ENCODE measurements at regions not wholly inside any gene's neighbourhood (a gene's known extent, or its start where the extent isn't known, plus 50 kb on each side); places are given as distances from the start of the nearest gene placed in this dataset.

DNA sequence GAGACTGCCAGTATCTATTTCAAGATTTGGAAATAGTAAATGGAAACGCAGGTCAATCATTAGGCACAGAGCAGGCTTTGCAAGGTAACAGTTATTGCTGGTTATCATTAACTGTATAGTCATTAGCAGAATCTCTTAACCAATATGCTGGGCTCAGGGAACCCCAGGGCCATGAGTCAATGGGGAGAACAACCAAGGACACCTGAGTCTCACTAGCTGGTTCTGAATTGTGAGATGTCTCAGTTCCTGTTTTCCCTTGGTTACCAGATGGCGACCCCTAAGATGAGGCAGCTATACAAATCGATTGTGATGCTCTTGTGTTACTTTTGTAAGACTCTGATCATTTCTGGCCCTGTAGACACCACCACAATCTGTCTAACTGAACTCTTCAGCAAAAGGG, 385.3 kb downstream of the HAPSTR1 start:
- ATAC-seq, result no peak

GRCh38 chr16:9479008-9479407, 387.6 kb downstream of the HAPSTR1 start:
- ATAC-seq, result no peak
- DNase-seq, result no peak

More for the DNA sequence above, 385.3 kb downstream of the HAPSTR1 start:
- DNase-seq, result no peak

GRCh38 chr16:9480503-9480902, 389.1 kb downstream of the HAPSTR1 start:
- ATAC-seq (no peak), DNase-seq (no peak)

DNA sequence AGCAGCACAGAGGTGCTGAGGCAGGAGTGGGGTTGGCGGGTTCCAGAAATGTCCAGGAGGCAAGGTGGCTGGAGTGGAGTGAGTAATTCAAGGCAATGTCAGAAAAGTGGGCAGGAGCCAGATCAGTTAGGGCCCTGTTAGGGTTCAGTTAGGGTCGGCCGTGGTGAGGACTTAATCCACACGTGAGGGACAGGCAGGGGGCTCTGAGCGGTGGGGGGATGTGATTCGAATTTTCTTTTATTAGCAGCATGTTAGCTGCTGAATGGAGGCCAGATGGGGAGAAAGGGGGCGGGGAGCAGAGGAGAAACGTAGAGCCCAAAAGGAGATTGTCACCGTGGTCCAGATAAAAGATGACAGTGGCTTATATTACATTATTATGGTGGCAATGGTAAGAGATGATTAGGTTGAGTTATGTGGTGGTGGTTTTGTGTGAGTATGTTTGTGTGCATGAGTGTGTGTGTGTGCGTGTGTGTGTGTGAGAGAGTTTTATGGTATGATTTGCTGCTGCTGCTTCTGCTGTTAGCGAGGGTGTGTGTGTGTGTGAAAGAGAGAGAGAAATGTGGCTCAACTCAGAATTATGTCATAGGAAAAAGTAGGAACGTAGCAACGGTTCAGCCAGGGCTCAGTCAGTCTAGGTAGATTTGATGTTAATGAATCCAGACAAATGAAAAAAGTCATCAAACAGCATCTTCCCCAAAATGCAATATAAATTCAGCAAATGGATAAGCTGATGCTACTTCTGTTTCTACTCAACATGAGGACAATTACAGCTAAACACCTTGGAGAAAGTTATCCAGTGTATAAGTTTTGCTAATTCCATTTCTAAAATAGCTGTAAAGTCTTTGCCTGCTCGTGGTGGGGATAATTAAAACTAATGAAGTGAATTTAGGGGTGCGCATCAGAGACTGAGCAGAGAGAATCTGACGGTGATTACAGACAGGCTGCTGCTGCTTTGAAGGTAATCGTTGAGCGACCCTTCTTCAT, 390.6 kb downstream of the HAPSTR1 start:
- DNase-seq, result no peak
- ATAC-seq, result no peak

DNA sequence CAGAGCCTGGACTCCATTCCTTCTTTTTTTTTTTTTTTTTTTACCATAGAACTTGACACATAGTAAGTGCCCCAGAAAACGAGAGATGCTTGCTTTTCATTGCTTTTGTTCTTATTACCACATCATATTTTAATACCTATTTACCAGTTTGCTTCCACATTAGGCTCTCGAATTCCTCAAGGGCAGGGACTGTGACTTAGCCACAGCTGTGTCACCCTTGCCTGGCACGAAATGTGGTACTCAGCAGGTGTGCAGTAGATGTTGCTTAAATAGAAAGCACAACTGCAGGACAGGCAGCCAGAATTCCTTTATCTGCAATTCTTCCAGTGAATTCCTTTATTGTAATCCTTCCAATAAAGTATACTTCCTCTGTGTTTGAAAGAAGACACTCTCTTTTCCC, 393.0 kb downstream of the HAPSTR1 start:
- DNase-seq (no peak), ATAC-seq (no peak)

DNA sequence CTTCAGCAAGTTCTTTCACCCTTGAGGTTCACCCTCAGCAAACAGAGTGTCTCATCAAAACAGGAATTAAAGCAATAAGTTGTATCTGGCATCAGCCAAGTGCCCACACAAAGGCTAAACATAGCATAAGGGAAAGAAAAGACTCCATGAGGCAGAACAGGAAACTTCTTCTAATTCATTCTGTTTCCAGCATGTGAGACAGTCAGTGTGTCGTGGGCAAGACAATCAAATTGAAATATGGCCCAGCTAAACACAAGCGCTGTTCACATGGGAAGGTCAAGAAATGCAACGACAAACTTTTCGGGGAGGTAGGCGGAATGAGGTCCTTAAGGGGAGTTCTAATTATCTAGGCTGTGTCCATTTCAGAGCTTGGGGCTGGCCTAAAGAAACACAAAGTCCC, 393.4 kb downstream of the HAPSTR1 start:
- DNase-seq, result no peak
- no peak for ATAC-seq

DNA sequence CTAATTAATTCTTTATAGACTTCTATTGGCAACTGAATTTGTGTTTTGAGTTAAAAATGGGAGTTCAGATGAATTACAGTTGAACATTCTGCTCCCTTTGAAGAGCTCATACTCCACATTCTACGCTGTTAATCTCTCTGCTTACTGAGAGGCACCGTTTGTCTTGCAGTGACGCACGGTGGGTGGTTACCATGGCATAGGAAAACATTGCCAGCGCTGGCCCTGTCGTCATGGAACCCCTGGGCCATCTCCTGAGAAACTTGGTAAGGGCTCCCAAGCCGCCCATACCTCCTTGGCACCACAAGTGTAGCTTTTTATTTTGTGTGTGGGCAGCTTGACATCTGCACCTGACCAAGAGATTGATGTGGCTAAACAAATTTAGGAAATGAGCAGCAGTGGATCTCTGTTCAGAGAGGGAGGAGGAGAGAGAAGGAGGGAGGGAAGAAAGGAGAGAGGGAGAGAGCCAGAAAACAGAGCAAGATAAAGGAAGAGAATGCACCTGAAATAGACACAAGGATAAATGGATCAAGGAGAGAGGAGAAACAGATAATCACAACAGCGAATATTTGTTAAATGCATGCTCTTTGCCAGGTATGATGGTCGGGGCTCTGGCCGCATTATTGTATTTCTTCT, 398.5 kb downstream of the HAPSTR1 start:
- DNase-seq (no peak), ATAC-seq (no peak)

- DNase-seq (no peak), ATAC-seq (no peak)
These were observed 404.4 kb downstream of the HAPSTR1 start for GRCh38 chr16:9495824-9496223.

GRCh38 chr16:9497750-9498149, 406.3 kb downstream of the HAPSTR1 start:
- no peak for ATAC-seq

GRCh38 chr16:9499941-9500593, 408.6 kb downstream of the HAPSTR1 start:
- ATAC-seq, result no peak

More at GRCh38 chr16:9497750-9498149, 406.3 kb downstream of the HAPSTR1 start:
- DNase-seq, result no peak

GRCh38 chr16:9500872-9501271, 409.4 kb downstream of the HAPSTR1 start:
- ATAC-seq, result no peak

More at GRCh38 chr16:9499941-9500593, 408.6 kb downstream of the HAPSTR1 start:
- DNase-seq, result no peak

GRCh38 chr16:9503251-9503984, 412.0 kb downstream of the HAPSTR1 start:
- ATAC-seq (no peak), DNase-seq (no peak)

More at GRCh38 chr16:9500872-9501271, 409.4 kb downstream of the HAPSTR1 start:
- DNase-seq, result no peak

DNA sequence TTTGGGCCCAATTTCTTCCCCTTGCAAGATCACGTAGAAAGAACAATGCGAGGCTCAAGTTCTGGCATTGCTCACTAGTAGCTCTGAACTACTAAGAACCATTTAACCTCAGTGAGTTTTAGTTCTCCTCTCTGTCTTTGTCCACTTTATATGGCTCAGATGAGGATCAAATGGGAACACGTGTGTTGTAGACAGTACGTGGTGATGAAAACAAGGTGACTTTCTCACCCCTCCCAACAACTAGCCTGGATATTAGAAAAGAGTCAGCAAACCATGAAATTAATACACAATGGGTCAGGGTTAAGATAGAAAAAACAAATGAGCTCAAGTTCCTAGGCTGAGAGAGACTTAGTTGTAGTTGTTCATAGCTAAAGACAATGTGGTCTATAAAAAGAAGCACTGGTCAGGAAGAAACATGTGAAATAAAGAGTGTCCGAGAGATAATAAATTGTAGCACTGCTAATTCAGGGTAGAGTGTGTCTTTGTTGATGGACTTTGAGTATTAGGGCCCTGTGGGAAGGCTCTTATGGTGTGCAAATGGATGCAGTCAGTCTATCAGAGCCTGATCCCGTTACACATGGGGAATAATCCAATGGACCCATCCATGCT, 417.0 kb downstream of the HAPSTR1 start:
- ATAC-seq (no peak), DNase-seq (no peak)

- no peak for ATAC-seq
- DNase-seq, result no peak
These were observed 418.2 kb downstream of the HAPSTR1 start for GRCh38 chr16:9509663-9510062.

DNA sequence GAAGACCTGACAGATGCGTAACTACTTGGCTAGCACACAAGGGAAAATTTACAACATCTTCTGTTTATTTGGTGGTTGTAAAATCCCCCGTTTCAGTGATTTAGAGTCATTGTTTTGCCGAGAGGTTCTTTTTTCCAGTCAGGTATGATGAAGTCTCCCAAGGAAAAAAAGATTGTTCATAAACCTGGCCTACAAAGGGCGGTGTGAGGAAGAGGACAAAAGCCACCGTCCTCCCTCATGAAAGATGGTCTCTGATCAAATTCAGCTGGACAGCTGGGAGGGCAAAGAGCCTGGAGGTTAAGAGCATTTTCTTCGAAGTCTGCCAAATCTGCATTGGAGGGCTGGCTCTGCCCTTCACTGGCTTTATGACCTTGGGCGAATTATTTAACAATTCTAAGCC, 419.9 kb downstream of the HAPSTR1 start:
- ATAC-seq, result no peak
- no peak for DNase-seq

DNA sequence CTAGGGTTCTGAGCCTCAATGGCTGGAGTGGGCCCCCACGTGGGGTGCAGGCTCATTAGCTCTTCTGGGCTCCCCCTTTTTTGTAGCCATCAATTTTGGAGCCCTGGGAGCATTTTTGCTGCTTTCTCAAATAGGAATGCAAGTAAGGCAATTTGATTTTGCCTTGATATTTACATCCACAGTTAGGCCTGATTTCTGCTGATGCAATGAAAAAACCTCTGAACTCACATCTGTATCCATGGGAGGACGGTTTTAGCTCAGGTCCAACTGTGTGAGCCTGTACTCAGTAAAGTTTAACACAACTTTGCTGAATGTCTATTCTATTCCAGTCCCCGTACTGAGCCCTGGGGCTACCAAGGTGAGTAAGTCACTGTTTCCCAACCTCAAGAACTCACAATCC, 425.0 kb downstream of the HAPSTR1 start:
- ATAC-seq (no peak), DNase-seq (no peak)

- DNase-seq, result no peak
- no peak for ATAC-seq
These were observed 426.6 kb downstream of the HAPSTR1 start for GRCh38 chr16:9518051-9518450.

DNA sequence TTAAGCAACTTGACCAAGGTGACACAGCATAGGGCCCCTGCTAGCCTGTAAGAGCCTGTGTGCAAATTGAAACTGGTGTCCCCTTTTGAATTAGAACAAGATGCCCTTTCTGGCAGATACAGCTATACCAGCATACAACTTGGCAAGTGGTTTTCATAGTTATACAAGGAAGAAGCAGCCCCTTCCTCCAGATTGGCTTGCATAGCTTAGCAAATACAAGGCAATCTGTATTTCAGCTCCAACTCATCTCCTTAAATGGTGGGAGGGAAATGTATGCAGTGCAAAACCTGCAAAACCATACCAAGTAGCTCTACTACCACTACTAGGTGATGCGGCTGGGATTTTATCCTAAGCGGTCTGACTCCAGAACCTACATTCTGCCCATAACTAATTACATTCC, 427.1 kb downstream of the HAPSTR1 start:
- ATAC-seq, result no peak
- DNase-seq, result no peak

- DNase-seq, result no peak
- ATAC-seq, result no peak
These were observed 430.4 kb downstream of the HAPSTR1 start for GRCh38 chr16:9521749-9522370.

DNA sequence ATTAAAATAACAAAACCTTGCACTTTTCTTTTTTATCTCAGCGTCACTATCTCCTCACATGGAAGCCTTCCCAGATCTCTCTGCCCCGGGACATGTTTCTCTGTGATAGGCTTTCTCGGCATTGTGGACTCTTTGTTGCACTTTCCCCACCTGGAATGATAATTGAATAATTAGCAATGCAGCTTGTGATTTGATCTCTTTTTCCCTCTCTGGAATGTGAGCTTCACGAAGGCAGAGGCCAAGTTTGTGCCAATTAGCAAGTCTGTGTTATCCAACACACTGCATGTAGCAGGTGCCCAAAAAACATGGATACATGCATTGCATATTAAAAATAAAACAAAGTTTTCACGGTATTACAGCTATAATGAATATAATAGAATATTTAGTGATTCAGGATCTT, 431.2 kb downstream of the HAPSTR1 start:
- ATAC-seq, result no peak
- DNase-seq, result no peak

- no peak for DNase-seq
These were observed 432.6 kb downstream of the HAPSTR1 start for GRCh38 chr16:9523994-9524393.

More at GRCh38 chr16:9523994-9524393, 432.6 kb downstream of the HAPSTR1 start:
- ATAC-seq, result no peak

All from stimulated activated naive CD8-positive, alpha-beta T cell treated with anti-CD3 and anti-CD28 coated beads, Interleukin-15, Interleukin-2, amounts not matched to agents 100 U/mL and 50 U/mL, for 24 hours (primary cell).